ENCODE measurements at regions not wholly inside any gene's neighbourhood (a gene's known extent, or its start where the extent isn't known, plus 50 kb on each side); places are given as distances from the start of the nearest gene placed in this dataset.

DNA sequence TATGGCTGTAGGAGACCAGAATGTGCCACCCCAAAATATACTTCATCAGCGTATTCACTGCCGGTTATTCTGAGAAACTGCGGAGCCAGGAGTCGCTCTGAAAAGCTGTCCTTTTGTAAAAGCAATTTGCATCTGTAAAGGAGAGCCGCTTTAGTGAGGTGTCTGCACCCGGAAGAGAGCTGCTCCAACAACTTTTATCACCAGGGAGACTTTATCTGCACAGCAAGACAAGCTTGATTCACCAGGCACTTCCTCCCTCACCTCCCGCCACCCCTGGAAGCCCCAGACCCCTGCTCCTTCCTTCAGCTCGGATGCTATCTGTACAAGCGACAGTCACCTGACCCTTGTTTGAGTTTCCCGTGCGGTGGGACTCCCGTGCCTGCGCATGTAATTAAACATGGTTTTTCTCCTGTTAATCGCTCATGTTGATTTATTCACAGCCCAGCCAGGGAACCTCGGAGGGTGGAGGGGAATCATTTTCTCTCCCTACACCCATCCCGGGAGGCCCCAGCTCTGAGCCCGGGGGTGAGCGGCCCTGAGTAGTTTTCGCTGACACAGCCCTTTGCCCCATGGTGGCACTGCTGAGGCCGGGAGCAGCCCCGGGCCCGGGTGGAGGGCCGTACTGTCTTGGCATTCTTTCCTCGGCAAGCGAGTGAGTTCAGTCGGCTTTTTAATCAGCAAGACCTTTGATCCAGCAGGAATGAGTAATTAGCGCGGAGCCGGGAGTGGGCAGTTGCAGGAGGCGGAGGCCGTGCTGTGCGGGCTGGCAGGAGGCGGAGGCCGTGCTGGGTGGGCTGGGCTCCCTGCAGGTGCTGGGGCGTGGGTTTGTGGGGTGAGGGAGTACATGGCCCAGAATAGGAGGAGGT lies 222.7 kb upstream of the CIBAR2 start:
- peak; percentile 47 for DNase-seq (ENCODE audit: low read depth)
- no peak overlapping the region for H3K27ac ChIP-seq (ENCODE audit: low read depth, low read length)
- H3K4me1 Mint-ChIP-seq (ENCODE audit: low read depth, unreplicated experiment), result peaks cover 20% of the 10 kb centered on the region
- no peaks in the 10 kb centered on the region for H3K79me2 ChIP-seq (ENCODE audit: insufficient read depth, low read length)
- H3K9ac ChIP-seq (ENCODE audit: low read length), result peak overlapping the region; percentile 47
- no peak for FAIRE-seq
- peaks cover 22% of the 10 kb centered on the region for H3K4me1 ChIP-seq (ENCODE audit: insufficient read depth, low read length)
- no peaks in the 10 kb centered on the region for H3K36me3 Mint-ChIP-seq (ENCODE audit: low read depth, unreplicated experiment)
- H3K9me3 Mint-ChIP-seq (ENCODE audit: unreplicated experiment), result no peaks in the 10 kb centered on the region
- H3K4me3 ChIP-seq (ENCODE audit: insufficient read depth, low read depth, low read length), result peak overlapping the region; percentile 15
- peak overlapping the region; percentile 88 for H3K27ac Mint-ChIP-seq (ENCODE audit: unreplicated experiment)
- H2AFZ ChIP-seq (ENCODE audit: low read depth, low read length), result no peak overlapping the region
- H3K36me3 ChIP-seq (ENCODE audit: insufficient read depth, low read length), result no peaks in the 10 kb centered on the region
- H3K27me3 ChIP-seq (ENCODE audit: insufficient read depth, low read length), result no peaks in the 10 kb centered on the region
- TF ChIP-seq CTCF (IDR thresholded peaks at IDR 0.05; ENCODE audit: insufficient read depth, low read depth, low read length), result no peak
- no peak for TF ChIP-seq EZH2 (IDR thresholded peaks at IDR 0.05; ENCODE audit: insufficient read depth, low read length)
- H3K4me2 ChIP-seq (ENCODE audit: low read length), result peak overlapping the region; percentile 79
- peak overlapping the region; percentile 69 for H3K4me3 Mint-ChIP-seq (ENCODE audit: unreplicated experiment)
- H3K27me3 Mint-ChIP-seq (ENCODE audit: low read depth, unreplicated experiment), result peaks cover 19% of the 10 kb centered on the region
- H3K9me3 ChIP-seq (ENCODE audit: insufficient read depth, low read depth, low read length), result peaks cover 6% of the 10 kb centered on the region
- H4K20me1 ChIP-seq (ENCODE audit: insufficient read depth, low read length), result peaks cover 80% of the 10 kb centered on the region

GRCh38 chr16:85335584-85336491 lies 223.6 kb upstream of the CIBAR2 start:
- Histone ChIP-seq H3K9ac (ENCODE audit: low read length) (no peak overlapping the region), H3K4me1 (ENCODE audit: insufficient read depth, low read length) (peaks cover 13% of the 10 kb centered on the region), H3K79me2 (ENCODE audit: insufficient read depth, low read length) (no peaks in the 10 kb centered on the region), H2AFZ (ENCODE audit: low read depth, low read length) (no peak overlapping the region), H3K36me3 (ENCODE audit: insufficient read depth, low read length) (no peaks in the 10 kb centered on the region), H3K4me3 (ENCODE audit: insufficient read depth, low read depth, low read length) (no peak overlapping the region), H3K9me3 (ENCODE audit: insufficient read depth, low read depth, low read length) (peaks cover 6% of the 10 kb centered on the region), H3K27ac (ENCODE audit: low read depth, low read length) (no peak overlapping the region), H3K27me3 (ENCODE audit: insufficient read depth, low read length) (no peaks in the 10 kb centered on the region), H3K4me2 (ENCODE audit: low read length) (peak overlapping the region; percentile 79), H4K20me1 (ENCODE audit: insufficient read depth, low read length) (peaks cover 80% of the 10 kb centered on the region)
- Mint-ChIP-seq H3K36me3 (ENCODE audit: low read depth, unreplicated experiment) (no peaks in the 10 kb centered on the region), H3K4me1 (ENCODE audit: low read depth, unreplicated experiment) (peaks cover 12% of the 10 kb centered on the region), H3K9me3 (ENCODE audit: unreplicated experiment) (no peaks in the 10 kb centered on the region), H3K4me3 (ENCODE audit: unreplicated experiment) (no peak overlapping the region), H3K27me3 (ENCODE audit: low read depth, unreplicated experiment) (peaks cover 22% of the 10 kb centered on the region), H3K27ac (ENCODE audit: unreplicated experiment) (no peak overlapping the region)
- DNase-seq (ENCODE audit: low read depth) (no peak), FAIRE-seq (no peak)
- no peak for TF ChIP-seq CTCF (IDR thresholded peaks at IDR 0.05; ENCODE audit: insufficient read depth, low read depth, low read length)
- TF ChIP-seq EZH2 (IDR thresholded peaks at IDR 0.05; ENCODE audit: insufficient read depth, low read length), result no peak
